ENCODE measurements at regions not wholly inside any gene's neighbourhood (a gene's known extent, or its start where the extent isn't known, plus 50 kb on each side); places are given as distances from the start of the nearest gene placed in this dataset.
"Not testable (repeated sequence)": the region's sequence is repeated elsewhere in the genome, so short reads cannot be mapped to it uniquely, and the experiment has no call there.

- no peak for DNase-seq (ENCODE audit: low read depth in 2 of 2)
Measured at GRCh38 chr4:10278071-10278470, 161.5 kb upstream of the WDR1 start.

GRCh38 chr4:10276152-10276551 lies 159.6 kb upstream of the WDR1 start:
- no peak for DNase-seq (ENCODE audit: low read depth in 2 of 2)

GRCh38 chr4:10275696-10276095 lies 159.1 kb upstream of the WDR1 start:
- no peak for DNase-seq (ENCODE audit: low read depth in 2 of 2)

- no peak for DNase-seq (ENCODE audit: low read depth in 2 of 2)
Measured at GRCh38 chr4:10273030-10273429, 156.4 kb upstream of the WDR1 start.

- no peak for DNase-seq (ENCODE audit: low read depth in 2 of 2)
Measured at GRCh38 chr4:10272511-10272910, 155.9 kb upstream of the WDR1 start.

GRCh38 chr4:10267066-10267465 lies 150.5 kb upstream of the WDR1 start:
- DNase-seq (ENCODE audit: low read depth in 2 of 2): no peak

- DNase-seq (ENCODE audit: low read depth in 2 of 2): no peak
Measured at GRCh38 chr4:10260777-10261176, 144.2 kb upstream of the WDR1 start.

- DNase-seq (ENCODE audit: low read depth in 2 of 2): no peak
Measured at GRCh38 chr4:10259976-10260375, 143.4 kb upstream of the WDR1 start.

- DNase-seq (ENCODE audit: low read depth in 2 of 2): no peak
Measured at GRCh38 chr4:10256203-10256602, 139.6 kb upstream of the WDR1 start.

GRCh38 chr4:10253765-10254164 lies 137.2 kb upstream of the WDR1 start:
- no peak for DNase-seq (ENCODE audit: low read depth in 2 of 2)

GRCh38 chr4:10245751-10246150 lies 129.2 kb upstream of the WDR1 start:
- no peak for DNase-seq (ENCODE audit: low read depth in 2 of 2)

- DNase-seq (ENCODE audit: low read depth in 2 of 2): no peak
Measured at GRCh38 chr4:10243856-10244255, 127.3 kb upstream of the WDR1 start.

- DNase-seq (ENCODE audit: low read depth in 2 of 2): no peak
Measured at GRCh38 chr4:10240691-10241090, 124.1 kb upstream of the WDR1 start.

GRCh38 chr4:10239982-10240654 lies 123.5 kb upstream of the WDR1 start:
- no peak for DNase-seq (ENCODE audit: low read depth in 2 of 2)

- no peak for DNase-seq (ENCODE audit: low read depth in 2 of 2)
Measured at GRCh38 chr4:10237131-10237530, 120.5 kb upstream of the WDR1 start.

- no peak for DNase-seq (ENCODE audit: low read depth in 2 of 2)
Measured at GRCh38 chr4:10232114-10232513, 115.5 kb upstream of the WDR1 start.

- no peak for DNase-seq (ENCODE audit: low read depth in 2 of 2)
Measured at GRCh38 chr4:10226756-10227155, 110.2 kb upstream of the WDR1 start.

GRCh38 chr4:10225096-10225495 lies 108.5 kb upstream of the WDR1 start:
- DNase-seq (ENCODE audit: low read depth in 2 of 2): no peak

GRCh38 chr4:10223782-10224181 lies 107.2 kb upstream of the WDR1 start:
- DNase-seq (ENCODE audit: low read depth in 2 of 2): no peak

GRCh38 chr4:10213481-10213880 lies 96.9 kb upstream of the WDR1 start:
- DNase-seq (ENCODE audit: low read depth in 2 of 2): not testable (repeated sequence)

- no peak for DNase-seq (ENCODE audit: low read depth in 2 of 2)
Measured at GRCh38 chr4:10212901-10213300, 96.3 kb upstream of the WDR1 start.

- no peak for DNase-seq (ENCODE audit: low read depth in 2 of 2)
Measured at GRCh38 chr4:10212400-10212799, 95.8 kb upstream of the WDR1 start.

GRCh38 chr4:10207116-10207515 lies 90.5 kb upstream of the WDR1 start:
- DNase-seq (ENCODE audit: low read depth in 2 of 2): no peak

GRCh38 chr4:10205223-10205622 lies 88.6 kb upstream of the WDR1 start:
- DNase-seq (ENCODE audit: low read depth in 2 of 2): no peak
